H9 (cell line): ENCODE measurements at regions not wholly inside any gene's neighbourhood (a gene's known extent, or its start where the extent isn't known, plus 50 kb on each side); places are given as distances from the start of the nearest gene placed in this dataset.

Experiments used
- DNase-seq: peaks from one replicate; pipeline ENCODE4 v3.0.0-alpha.2; 2017
- H2AFZ ChIP-seq: one replicate; pipeline ENCODE4 v1.6.1; 2013; ENCODE audit warnings: mild to moderate bottlenecking, low read length, control low read depth, moderate library complexity
- H2AK5ac ChIP-seq: 2 replicates; pipeline ENCODE4 v1.6.1; 2013; ENCODE audit warnings: low read length, control low read depth, mixed read lengths; ENCODE audit not compliant: insufficient read length
- H2BK120ac ChIP-seq: one replicate; pipeline ENCODE4 v1.6.1; 2013; ENCODE audit warnings: low read depth, mild to moderate bottlenecking, low read length, control low read depth, inconsistent platforms; ENCODE audit not compliant: poor library complexity, severe bottlenecking
- H2BK12ac ChIP-seq: 2 replicates; pipeline ENCODE4 v1.6.1; 2013; ENCODE audit warnings: low read length, control low read depth, mixed read lengths, low read depth; ENCODE audit not compliant: insufficient read length
- H2BK15ac ChIP-seq: 2 replicates; pipeline ENCODE4 v1.6.1; 2013; ENCODE audit warnings: low read depth, low read length, control low read depth
- H2BK20ac ChIP-seq: one replicate; pipeline ENCODE4 v1.6.1; 2013; ENCODE audit warnings: low read depth, mild to moderate bottlenecking, low read length, control low read depth, inconsistent platforms; ENCODE audit not compliant: poor library complexity, severe bottlenecking
- H2BK5ac ChIP-seq: 2 replicates; pipeline ENCODE4 v1.6.1; 2013; ENCODE audit warnings: low read length, control low read depth, mixed read lengths; ENCODE audit not compliant: insufficient read length
- H3K14ac ChIP-seq: 2 replicates; pipeline ENCODE4 v1.6.1; 2013; ENCODE audit warnings: low read length, control low read depth; ENCODE audit not compliant: insufficient read depth
- H3K18ac ChIP-seq: 2 replicates; pipeline ENCODE4 v1.6.1; 2013; ENCODE audit warnings: low read depth, mild to moderate bottlenecking, mixed read lengths, low read length, control low read depth; ENCODE audit not compliant: insufficient read length
- H3K23ac ChIP-seq: 2 replicates; pipeline ENCODE4 v1.6.1; 2013; ENCODE audit warnings: low read length, control low read depth, mixed read lengths, low read depth; ENCODE audit not compliant: insufficient read length
- H3K23me2 ChIP-seq: 2 replicates; pipeline ENCODE4 v1.6.1; 2013; ENCODE audit warnings: low read depth, mild to moderate bottlenecking, mixed read lengths, low read length, control low read depth; ENCODE audit not compliant: insufficient read length, poor library complexity, severe bottlenecking
- H3K27ac ChIP-seq: 2 replicates; pipeline ENCODE4 v1.5.1; 2013; ENCODE audit warnings: low read length, control low read depth, mixed read lengths, low read depth; ENCODE audit not compliant: insufficient read length
- H3K27me3 ChIP-seq: 2 replicates; pipeline ENCODE4 v1.6.1; 2013; ENCODE audit warnings: low read length, control low read depth, inconsistent platforms; ENCODE audit not compliant: insufficient read depth
- H3K4ac ChIP-seq: 2 replicates; pipeline ENCODE4 v1.6.1; 2013; ENCODE audit warnings: low read depth, mild to moderate bottlenecking, control low read depth, inconsistent platforms, low read length, moderate library complexity
- H3K4me1 ChIP-seq: 2 replicates; pipeline ENCODE4 v1.6.1; 2013; ENCODE audit warnings: low read length, control low read depth, inconsistent platforms; ENCODE audit not compliant: insufficient read depth
- H3K4me2 ChIP-seq: 2 replicates; pipeline ENCODE4 v1.6.1; 2013; ENCODE audit warnings: low read length, control low read depth, mixed read lengths; ENCODE audit not compliant: insufficient read length, insufficient read depth
- H3K56ac ChIP-seq: 2 replicates; pipeline ENCODE4 v1.6.1; 2013; ENCODE audit warnings: low read depth, mild to moderate bottlenecking, mixed read lengths, low read length, control low read depth; ENCODE audit not compliant: insufficient read length
- H3K79me1 ChIP-seq: 2 replicates; pipeline ENCODE4 v1.6.1; 2013; ENCODE audit warnings: low read depth, mild to moderate bottlenecking, moderate library complexity, low read length, control low read depth, inconsistent platforms; ENCODE audit not compliant: insufficient read depth, poor library complexity, severe bottlenecking
- H3K79me2 ChIP-seq: 2 replicates; pipeline ENCODE4 v1.6.1; 2013; ENCODE audit warnings: low read length, control low read depth, inconsistent platforms; ENCODE audit not compliant: insufficient read depth
- H3K9ac ChIP-seq: 2 replicates; pipeline ENCODE4 v1.6.1; 2013; ENCODE audit warnings: low read length, control low read depth, mixed read lengths; ENCODE audit not compliant: insufficient read length; ENCODE audit errors: extremely low read depth
- H3K9me3 ChIP-seq: one replicate; pipeline ENCODE4 v1.6.1; 2013; ENCODE audit warnings: low read depth, low read length, inconsistent platforms; ENCODE audit not compliant: control insufficient read depth
- H3T11ph ChIP-seq: one replicate; pipeline ENCODE4 v1.6.1; 2013; ENCODE audit warnings: mild to moderate bottlenecking, low read length, control low read depth, inconsistent platforms
- H4K20me1 ChIP-seq: one replicate; pipeline ENCODE4 v1.6.1; 2013; ENCODE audit not compliant: control insufficient read depth, insufficient read length, insufficient read depth
- H4K5ac ChIP-seq: 2 replicates; pipeline ENCODE4 v1.6.1; 2013; ENCODE audit warnings: low read depth, mild to moderate bottlenecking, mixed read lengths, low read length, control low read depth; ENCODE audit not compliant: insufficient read length
- H4K8ac ChIP-seq: replicated peaks from 2 replicates; pipeline ENCODE4 v1.6.1; 2013; ENCODE audit warnings: low read length, control low read depth, mixed read lengths, low read depth; ENCODE audit not compliant: insufficient read length
- H4K91ac ChIP-seq: 2 replicates; pipeline ENCODE4 v1.6.1; 2013; ENCODE audit warnings: low read depth, mild to moderate bottlenecking, moderate library complexity, mixed read lengths, low read length, control low read depth; ENCODE audit not compliant: insufficient read length
- H3K27ac Mint-ChIP-seq, 3 experiments: 2 replicates in 2 of 3; 3 replicates in 1 of 3; pipeline ENCODE4 v1.8.0; 2020 to 2021; ENCODE audit warnings: mixed read lengths in 3 of 3, mild to moderate bottlenecking in 1 of 3, moderate library complexity in 1 of 3
- H3K27me3 Mint-ChIP-seq: 2 replicates; pipeline ENCODE4 v1.8.0; 2021; ENCODE audit warnings: low read depth, mild to moderate bottlenecking, moderate library complexity, mixed read lengths
- H3K36me3 Mint-ChIP-seq, 3 experiments: 2 replicates in 2 of 3; 3 replicates in 1 of 3; pipeline ENCODE4 v1.8.0; 2020 to 2021; ENCODE audit warnings: low read depth in 3 of 3, mixed read lengths in 3 of 3; ENCODE audit not compliant: insufficient read depth in 1 of 3
- H3K4me1 Mint-ChIP-seq, 2 experiments: 2 replicates each; pipeline ENCODE4 v1.8.0; 2020; ENCODE audit warnings: mixed read lengths in 2 of 2
- H3K4me3 Mint-ChIP-seq, 2 experiments: 2 replicates in 1 of 2; 3 replicates in 1 of 2; pipeline ENCODE4 v1.8.0; 2020 to 2021; ENCODE audit warnings: mild to moderate bottlenecking in 2 of 2, mixed read lengths in 2 of 2, moderate library complexity in 1 of 2
- H3K9me3 Mint-ChIP-seq, 2 experiments: 2 replicates in 1 of 2; 3 replicates in 1 of 2; pipeline ENCODE4 v1.8.0; 2020; ENCODE audit warnings: mild to moderate bottlenecking in 2 of 2, mixed read lengths in 2 of 2, moderate library complexity in 1 of 2
- WGBS: extraction: QIAGEN DNeasy Blood & Tissue Kit; methylation state at CpG from one replicate; pipeline ENCODE4 v1.1.7; 2013; ENCODE audit warnings: missing lambda C conversion rate, low lambda C conversion rate, mixed read lengths; ENCODE audit not compliant: insufficient read length; ENCODE audit errors: extremely low coverage; 5-methylcytosine and 5-hydroxymethylcytosine counted together
- TF ChIP-seq, protein P1 (sequence below): fragments of 200-600 bp; sonication (generic); conservative IDR thresholded peaks from 3 replicates; pipeline ENCODE4 v1.8.0; 2021; ENCODE audit warnings: antibody characterized with exemption, mild to moderate bottlenecking

DNA sequence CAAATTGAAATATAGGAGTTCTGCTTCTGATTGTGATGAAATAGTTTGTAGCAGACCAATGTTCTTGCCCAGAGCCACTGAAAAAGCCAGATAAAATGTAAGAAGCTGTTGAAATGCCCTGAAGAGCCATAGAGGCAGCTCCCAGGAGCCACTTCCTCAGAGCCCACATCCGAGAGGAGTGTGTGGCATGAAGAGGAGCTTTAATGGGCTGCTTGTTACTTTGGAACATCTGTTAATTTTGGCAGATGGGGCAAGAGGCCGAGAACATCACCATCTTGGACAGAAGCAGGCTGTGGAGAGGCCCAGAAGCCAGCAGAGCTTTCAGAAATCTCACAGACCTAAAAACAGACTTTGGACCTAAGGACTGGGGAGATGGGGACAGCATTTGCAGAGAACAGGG is 370.8 kb downstream of the GADD45G start:
- no peak overlapping the region for H3K23ac ChIP-seq
- no peak overlapping the region for H3K4ac ChIP-seq
- H2AK5ac ChIP-seq = no peak overlapping the region
- H3K9me3 Mint-ChIP-seq = no peaks in the 10 kb centered on the region; a peak in 1 of 5 replicates
- DNase-seq = no peak
- TF ChIP-seq, protein P1, sequence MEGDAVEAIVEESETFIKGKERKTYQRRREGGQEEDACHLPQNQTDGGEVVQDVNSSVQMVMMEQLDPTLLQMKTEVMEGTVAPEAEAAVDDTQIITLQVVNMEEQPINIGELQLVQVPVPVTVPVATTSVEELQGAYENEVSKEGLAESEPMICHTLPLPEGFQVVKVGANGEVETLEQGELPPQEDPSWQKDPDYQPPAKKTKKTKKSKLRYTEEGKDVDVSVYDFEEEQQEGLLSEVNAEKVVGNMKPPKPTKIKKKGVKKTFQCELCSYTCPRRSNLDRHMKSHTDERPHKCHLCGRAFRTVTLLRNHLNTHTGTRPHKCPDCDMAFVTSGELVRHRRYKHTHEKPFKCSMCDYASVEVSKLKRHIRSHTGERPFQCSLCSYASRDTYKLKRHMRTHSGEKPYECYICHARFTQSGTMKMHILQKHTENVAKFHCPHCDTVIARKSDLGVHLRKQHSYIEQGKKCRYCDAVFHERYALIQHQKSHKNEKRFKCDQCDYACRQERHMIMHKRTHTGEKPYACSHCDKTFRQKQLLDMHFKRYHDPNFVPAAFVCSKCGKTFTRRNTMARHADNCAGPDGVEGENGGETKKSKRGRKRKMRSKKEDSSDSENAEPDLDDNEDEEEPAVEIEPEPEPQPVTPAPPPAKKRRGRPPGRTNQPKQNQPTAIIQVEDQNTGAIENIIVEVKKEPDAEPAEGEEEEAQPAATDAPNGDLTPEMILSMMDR = no peak
- H3K36me3 Mint-ChIP-seq = no peaks in the 10 kb centered on the region
- H3K14ac ChIP-seq = no peak overlapping the region
- H2BK5ac ChIP-seq = no peak overlapping the region
- no peak overlapping the region for H3K27ac ChIP-seq
- H3K4me3 Mint-ChIP-seq = no peak overlapping the region
- H3K27ac Mint-ChIP-seq = no peak overlapping the region
- peaks cover 2 to 3% of the 10 kb centered on the region in 2 experiments for H3K4me1 Mint-ChIP-seq
- H2BK20ac ChIP-seq = no peak overlapping the region
- H3K27me3 Mint-ChIP-seq = peaks cover 3% of the 10 kb centered on the region; the same call in 1 of the 2 replicates
- no peak overlapping the region for H2BK120ac ChIP-seq
- no peaks in the 10 kb centered on the region for H3K79me1 ChIP-seq
- WGBS = no CpG with 5 or more reads among the region's 2 CpGs
- H3K27me3 ChIP-seq = no peaks in the 10 kb centered on the region
- no peaks in the 10 kb centered on the region for H3K4me1 ChIP-seq
- H3K9me3 ChIP-seq = no peaks in the 10 kb centered on the region
- no peaks in the 10 kb centered on the region for H3K23me2 ChIP-seq
- no peak overlapping the region for H2BK12ac ChIP-seq
- H3T11ph ChIP-seq = no peak overlapping the region
- no peak overlapping the region for H3K56ac ChIP-seq
- H2AFZ ChIP-seq = no peak overlapping the region
- no peak overlapping the region for H3K9ac ChIP-seq
- no peak overlapping the region for H4K91ac ChIP-seq
- H4K8ac ChIP-seq = no peak overlapping the region
- H4K5ac ChIP-seq = no peak overlapping the region
- no peak overlapping the region for H2BK15ac ChIP-seq
- H3K18ac ChIP-seq = no peak overlapping the region
- no peak overlapping the region for H3K4me2 ChIP-seq
- no peaks in the 10 kb centered on the region for H3K79me2 ChIP-seq
- no peaks in the 10 kb centered on the region for H4K20me1 ChIP-seq
